ENCODE measurements at regions not wholly inside any gene's neighbourhood (a gene's known extent, or its start where the extent isn't known, plus 50 kb on each side); places are given as distances from the start of the nearest gene placed in this dataset.

DNA sequence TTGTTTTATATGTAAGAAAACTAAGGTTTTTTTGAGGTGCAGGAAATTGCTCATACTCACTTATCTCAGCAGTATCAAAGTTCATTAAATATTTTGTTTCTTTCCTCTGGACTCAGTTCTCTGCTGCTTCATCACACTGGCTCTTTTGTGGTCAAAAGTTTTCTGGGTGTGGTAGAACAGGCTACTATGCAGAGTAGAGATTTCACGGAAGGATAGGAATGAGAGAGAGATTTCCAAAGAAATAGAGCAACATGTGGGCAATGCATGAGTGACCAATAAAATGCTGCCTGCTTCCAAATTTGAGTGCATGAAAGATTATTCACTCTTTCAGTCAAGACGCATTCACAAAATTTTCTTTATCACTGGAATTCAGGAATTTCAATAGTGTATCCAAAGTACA is 577.3 kb upstream of the SEMA6D start:
- H3K4me1 ChIP-seq, result no peaks in the 10 kb centered on the region
- no peak for ATAC-seq
- no peak overlapping the region for H3K4me3 ChIP-seq
- H3K4me2 ChIP-seq, result no peak overlapping the region
- ChIA-PET POLR2A (no interaction called here), CTCF (no interaction called here)
- 2% methylated on average over 2 of the region's 2 CpGs for WGBS (ENCODE audit: missing lambda C conversion rate)
- no peak for DNase-seq (ENCODE audit: low read depth in 1 of 2, low spot score in 1 of 2)
- no peak overlapping the region for H3K27ac ChIP-seq
- no peaks in the 10 kb centered on the region for H3K9me3 ChIP-seq
- FAIRE-seq, result no peak
- TF ChIP-seq JUN (IDR thresholded peaks at IDR 0.05) (no peak), KDM5A (IDR thresholded peaks at IDR 0.05) (no peak), CEBPB (IDR thresholded peaks at IDR 0.05) (no peak), MAZ (IDR thresholded peaks at IDR 0.05; ENCODE audit: borderline replicate concordance, low read depth, low read length) (no peak), ZFP36 (IDR thresholded peaks at IDR 0.05; ENCODE audit: borderline replicate concordance, partially characterized antibody) (no peak), NR3C1 (IDR thresholded peaks at IDR 0.05) (no peak), ZNF302 (CRISPR knock-in tag; IDR thresholded peaks at IDR 0.05) (no peak), HOXB13 (CRISPR knock-in tag; IDR thresholded peaks at IDR 0.05; ENCODE audit: low read depth) (no peak), RFX5 (IDR thresholded peaks at IDR 0.05) (no peak), HMGXB4 (CRISPR knock-in tag; IDR thresholded peaks at IDR 0.05; ENCODE audit: borderline replicate concordance) (no peak), EHF (CRISPR knock-in tag; IDR thresholded peaks at IDR 0.05) (no peak), RARB (CRISPR knock-in tag; IDR thresholded peaks at IDR 0.05) (no peak), EHMT2 (IDR thresholded peaks at IDR 0.05; ENCODE audit: low read depth) (no peak), GATA3 (IDR thresholded peaks at IDR 0.05; ENCODE audit: borderline replicate concordance) (no peak), CTCF (IDR thresholded peaks at IDR 0.05) (no peak)
- TF ChIP-seq, protein P1, sequence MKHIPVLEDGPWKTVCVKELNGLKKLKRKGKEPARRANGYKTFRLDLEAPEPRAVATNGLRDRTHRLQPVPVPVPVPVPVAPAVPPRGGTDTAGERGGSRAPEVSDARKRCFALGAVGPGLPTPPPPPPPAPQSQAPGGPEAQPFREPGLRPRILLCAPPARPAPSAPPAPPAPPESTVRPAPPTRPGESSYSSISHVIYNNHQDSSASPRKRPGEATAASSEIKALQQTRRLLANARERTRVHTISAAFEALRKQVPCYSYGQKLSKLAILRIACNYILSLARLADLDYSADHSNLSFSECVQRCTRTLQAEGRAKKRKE (CRISPR knock-in tag; IDR thresholded peaks at IDR 0.05; ENCODE audit: low read depth), result no peak

GRCh38 chr15:47157827-47158226 is 559.5 kb upstream of the SEMA6D start:
- ATAC-seq (no peak), FAIRE-seq (no peak), DNase-seq (ENCODE audit: low read depth in 1 of 2, low spot score in 1 of 2) (no peak)
- ChIA-PET CTCF (no interaction called here), POLR2A (no interaction called here)
- WGBS (ENCODE audit: missing lambda C conversion rate), result 10% methylated on average over 4 of the region's 4 CpGs
- Histone ChIP-seq H3K27ac (no peak overlapping the region), H3K4me2 (no peak overlapping the region), H3K9me3 (no peaks in the 10 kb centered on the region), H3K4me3 (no peak overlapping the region), H3K4me1 (no peaks in the 10 kb centered on the region)
- TF ChIP-seq TP53 (CRISPR knock-in tag; IDR thresholded peaks at IDR 0.05) (no peak), ZFP36 (IDR thresholded peaks at IDR 0.05; ENCODE audit: borderline replicate concordance, partially characterized antibody) (no peak), CHD4 (IDR thresholded peaks at IDR 0.05; ENCODE audit: borderline replicate concordance) (no peak), FOXS1 (CRISPR knock-in tag; IDR thresholded peaks at IDR 0.05) (no peak), RAD21 (conservative IDR thresholded peaks at IDR 0.05 in 1 of 2, IDR thresholded peaks at IDR 0.05 in 1 of 2) (no peak), BHLHE40 (IDR thresholded peaks at IDR 0.05; ENCODE audit: low read depth, low read length) (no peak), SREBF2 (IDR thresholded peaks at IDR 0.05) (no peak), CEBPB (IDR thresholded peaks at IDR 0.05) (no peak), CHD2 (IDR thresholded peaks at IDR 0.05; ENCODE audit: low read length, partially characterized antibody) (no peak), NR3C1 (IDR thresholded peaks at IDR 0.05) (no peak), CBX8 (IDR thresholded peaks at IDR 0.05) (no peak), HOXA7 (CRISPR knock-in tag; IDR thresholded peaks at IDR 0.05) (no peak), POLR2A (IDR thresholded peaks at IDR 0.05; ENCODE audit: low read length) (no peak), JUN (IDR thresholded peaks at IDR 0.05) (no peak), EHF (CRISPR knock-in tag; IDR thresholded peaks at IDR 0.05) (no peak), ZC3H11A (IDR thresholded peaks at IDR 0.05) (no peak)
- TF ChIP-seq, protein P2, sequence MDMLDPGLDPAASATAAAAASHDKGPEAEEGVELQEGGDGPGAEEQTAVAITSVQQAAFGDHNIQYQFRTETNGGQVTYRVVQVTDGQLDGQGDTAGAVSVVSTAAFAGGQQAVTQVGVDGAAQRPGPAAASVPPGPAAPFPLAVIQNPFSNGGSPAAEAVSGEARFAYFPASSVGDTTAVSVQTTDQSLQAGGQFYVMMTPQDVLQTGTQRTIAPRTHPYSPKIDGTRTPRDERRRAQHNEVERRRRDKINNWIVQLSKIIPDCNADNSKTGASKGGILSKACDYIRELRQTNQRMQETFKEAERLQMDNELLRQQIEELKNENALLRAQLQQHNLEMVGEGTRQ (IDR thresholded peaks at IDR 0.05), result no peak
- TF ChIP-seq, protein P3, sequence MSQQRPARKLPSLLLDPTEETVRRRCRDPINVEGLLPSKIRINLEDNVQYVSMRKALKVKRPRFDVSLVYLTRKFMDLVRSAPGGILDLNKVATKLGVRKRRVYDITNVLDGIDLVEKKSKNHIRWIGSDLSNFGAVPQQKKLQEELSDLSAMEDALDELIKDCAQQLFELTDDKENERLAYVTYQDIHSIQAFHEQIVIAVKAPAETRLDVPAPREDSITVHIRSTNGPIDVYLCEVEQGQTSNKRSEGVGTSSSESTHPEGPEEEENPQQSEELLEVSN (IDR thresholded peaks at IDR 0.05; ENCODE audit: borderline replicate concordance, low read depth), result no peak

Measured in A549 (cell line).